ENCODE measurements at regions not wholly inside any gene's neighbourhood (a gene's known extent, or its start where the extent isn't known, plus 50 kb on each side); places are given as distances from the start of the nearest gene placed in this dataset.

DNA sequence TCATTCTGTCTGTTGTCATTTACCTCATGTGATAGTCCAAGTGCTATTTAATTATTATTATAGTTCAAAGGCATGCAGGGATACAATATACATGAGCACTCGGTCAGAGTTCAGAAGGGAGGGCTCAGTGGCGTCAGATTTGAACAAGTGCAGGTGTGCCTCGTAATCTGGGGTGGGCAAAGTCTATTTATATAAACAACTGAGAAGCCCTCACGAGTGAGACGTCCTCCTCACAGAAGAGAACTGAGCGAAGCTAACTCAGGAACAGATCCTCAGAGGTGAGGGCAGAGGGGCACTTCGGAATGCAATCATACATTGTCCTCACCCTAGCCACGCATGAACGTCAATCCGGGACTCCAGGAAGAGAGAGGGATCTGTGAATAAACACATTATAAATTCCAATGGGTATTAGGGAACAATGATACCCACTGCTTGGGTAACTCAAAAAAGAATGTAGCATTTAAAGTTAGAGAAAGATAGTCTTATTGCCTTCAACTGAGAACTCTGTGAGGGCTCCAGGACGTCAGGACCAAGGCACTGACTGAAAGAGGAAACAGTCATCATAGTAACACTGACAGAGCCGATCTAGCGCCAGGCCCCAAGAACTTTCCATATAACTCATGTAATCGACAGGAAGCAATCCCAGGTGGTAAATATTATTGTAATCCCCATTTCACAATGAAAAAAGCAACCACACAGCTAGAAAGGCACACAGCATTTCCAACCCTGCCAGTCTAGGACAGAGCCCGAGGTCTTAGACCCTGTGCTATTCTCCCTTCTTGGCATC is 127.1 kb upstream of the B3GALT2 start:
- TF ChIP-seq, protein P1, sequence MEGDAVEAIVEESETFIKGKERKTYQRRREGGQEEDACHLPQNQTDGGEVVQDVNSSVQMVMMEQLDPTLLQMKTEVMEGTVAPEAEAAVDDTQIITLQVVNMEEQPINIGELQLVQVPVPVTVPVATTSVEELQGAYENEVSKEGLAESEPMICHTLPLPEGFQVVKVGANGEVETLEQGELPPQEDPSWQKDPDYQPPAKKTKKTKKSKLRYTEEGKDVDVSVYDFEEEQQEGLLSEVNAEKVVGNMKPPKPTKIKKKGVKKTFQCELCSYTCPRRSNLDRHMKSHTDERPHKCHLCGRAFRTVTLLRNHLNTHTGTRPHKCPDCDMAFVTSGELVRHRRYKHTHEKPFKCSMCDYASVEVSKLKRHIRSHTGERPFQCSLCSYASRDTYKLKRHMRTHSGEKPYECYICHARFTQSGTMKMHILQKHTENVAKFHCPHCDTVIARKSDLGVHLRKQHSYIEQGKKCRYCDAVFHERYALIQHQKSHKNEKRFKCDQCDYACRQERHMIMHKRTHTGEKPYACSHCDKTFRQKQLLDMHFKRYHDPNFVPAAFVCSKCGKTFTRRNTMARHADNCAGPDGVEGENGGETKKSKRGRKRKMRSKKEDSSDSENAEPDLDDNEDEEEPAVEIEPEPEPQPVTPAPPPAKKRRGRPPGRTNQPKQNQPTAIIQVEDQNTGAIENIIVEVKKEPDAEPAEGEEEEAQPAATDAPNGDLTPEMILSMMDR (IDR thresholded peaks at IDR 0.05): no peak
- TF ChIP-seq EZH2 (IDR thresholded peaks at IDR 0.05) (no peak), EZH2phosphoT487 (IDR thresholded peaks at IDR 0.05) (no peak)

Data from neural progenitor cell (in vitro differentiated cells).